GM18508 (cell line): ENCODE measurements at regions not wholly inside any gene's neighbourhood (a gene's known extent, or its start where the extent isn't known, plus 50 kb on each side); places are given as distances from the start of the nearest gene placed in this dataset.
"Not testable (repeated sequence)": the region's sequence is repeated elsewhere in the genome, so short reads cannot be mapped to it uniquely, and the experiment has no call there.

Experiments
- ATAC-seq: cut with Tn5 transposase; IDR thresholded peaks from one replicate; pipeline ENCODE4 v1.9.1; 2021; ENCODE audit warnings: moderate number of reproducible peaks; ENCODE audit not compliant: insufficient read depth, unreplicated experiment

DNA sequence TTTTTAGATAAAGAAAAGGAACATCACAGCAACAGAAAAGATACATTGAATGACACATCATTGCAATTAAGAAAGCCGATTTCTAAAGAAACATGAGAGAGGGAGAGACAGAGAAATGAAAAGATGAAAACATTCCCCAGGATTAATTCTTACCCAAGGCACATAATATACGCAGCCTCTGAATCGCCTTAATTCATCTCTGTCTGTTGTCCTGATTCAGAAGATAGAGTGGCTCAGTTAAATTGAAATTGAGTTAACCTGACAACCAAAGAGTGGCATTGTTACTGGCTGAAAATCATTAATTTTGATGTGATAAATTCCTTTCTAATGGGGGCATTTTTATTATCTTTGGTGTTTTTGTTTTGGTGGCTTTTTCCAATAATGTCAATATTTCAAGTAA lies 701.9 kb downstream of the EDEM1 start:
- ATAC-seq, result no peak

DNA sequence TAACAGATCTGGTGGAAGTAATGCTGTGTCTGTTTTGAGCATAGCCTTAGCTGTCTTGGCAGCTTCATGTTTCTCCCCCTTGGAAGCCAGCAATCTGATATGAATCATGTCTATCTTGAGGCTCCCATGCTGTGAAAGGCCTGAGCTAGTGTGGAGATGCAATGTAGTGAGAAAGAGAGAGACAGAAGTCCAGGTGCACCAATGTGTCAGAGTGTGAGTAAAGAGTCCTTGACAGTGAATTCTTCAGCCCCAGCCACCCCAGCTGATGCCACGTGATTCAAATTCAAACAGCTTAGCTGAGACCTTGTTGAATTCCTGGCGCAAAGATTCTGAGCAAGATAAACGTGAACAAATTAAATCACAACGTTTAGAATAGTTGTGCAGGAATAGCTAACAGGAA lies 704.2 kb downstream of the EDEM1 start:
- ATAC-seq, result no peak

DNA sequence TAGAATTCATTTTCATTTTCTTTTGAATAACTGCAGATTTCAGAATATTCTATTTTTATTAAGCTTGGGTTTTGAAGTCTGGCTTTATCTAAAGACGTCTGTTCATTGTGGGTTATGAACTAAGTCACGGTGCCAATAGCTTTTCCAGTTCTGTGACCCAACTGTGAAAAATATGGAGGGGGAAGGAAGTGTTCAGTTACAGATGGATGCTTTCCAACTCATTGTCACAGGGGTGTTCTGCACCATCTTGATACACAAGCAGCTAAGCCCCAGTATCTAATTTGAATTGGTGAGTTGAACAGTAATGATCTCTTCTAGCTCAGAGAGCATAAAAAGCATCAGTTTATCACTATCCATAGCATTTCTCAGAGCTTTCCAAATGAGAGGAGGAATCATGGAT lies 710.6 kb downstream of the EDEM1 start:
- ATAC-seq, result no peak

DNA sequence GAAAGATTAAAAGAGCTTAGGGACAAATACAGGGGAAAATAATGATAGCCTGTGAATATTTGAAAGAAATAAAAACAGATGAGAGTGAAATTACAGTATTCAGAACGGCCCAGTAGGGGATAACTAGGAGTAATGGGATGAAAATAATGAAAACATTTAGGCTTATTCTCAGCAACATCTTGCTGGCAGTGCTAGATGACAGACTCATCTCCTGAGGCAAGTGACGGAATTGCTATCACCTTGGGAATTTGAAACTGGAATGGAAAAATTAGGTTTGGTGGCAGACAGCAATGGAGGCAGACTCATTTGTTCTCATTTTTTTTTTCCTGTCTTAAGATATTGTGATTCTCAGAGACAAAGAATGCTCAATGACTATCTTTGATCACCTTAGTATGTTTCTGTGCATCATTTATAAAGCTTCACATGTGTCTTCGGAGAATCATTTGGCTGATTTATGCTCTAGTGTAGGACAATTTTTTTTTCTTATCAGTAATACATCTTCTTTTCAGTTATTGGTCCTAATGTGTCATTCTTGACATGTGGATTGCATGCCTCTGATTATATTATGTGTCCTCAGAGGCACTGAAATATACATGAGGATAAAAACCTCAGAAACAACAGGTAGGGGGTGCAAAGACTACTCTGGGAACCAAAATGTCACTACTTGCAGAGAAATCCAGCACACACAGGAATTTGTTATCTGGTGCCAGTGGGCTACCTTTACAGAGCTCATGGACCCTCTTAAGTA lies 711.7 kb downstream of the EDEM1 start:
- no peak for ATAC-seq

DNA sequence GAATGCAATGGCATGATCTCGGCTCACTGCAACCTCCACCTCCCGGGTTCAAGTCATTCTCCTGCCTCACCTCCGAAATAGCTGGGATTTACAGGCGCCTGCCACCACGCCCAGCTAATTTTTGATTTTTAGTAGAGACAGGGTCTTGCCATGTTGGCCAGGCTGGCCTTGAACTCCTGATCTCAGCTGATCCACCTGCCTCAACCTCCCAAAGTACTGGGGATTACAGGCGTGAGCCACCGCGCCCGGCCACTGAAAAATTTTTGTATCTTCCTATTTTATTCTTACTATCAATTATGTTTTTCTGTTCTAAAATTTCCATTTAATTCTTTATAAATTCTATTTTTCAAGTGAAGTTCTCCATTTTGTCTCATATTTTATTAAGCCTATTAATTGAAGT lies 730.4 kb downstream of the EDEM1 start:
- ATAC-seq, result no peak

DNA sequence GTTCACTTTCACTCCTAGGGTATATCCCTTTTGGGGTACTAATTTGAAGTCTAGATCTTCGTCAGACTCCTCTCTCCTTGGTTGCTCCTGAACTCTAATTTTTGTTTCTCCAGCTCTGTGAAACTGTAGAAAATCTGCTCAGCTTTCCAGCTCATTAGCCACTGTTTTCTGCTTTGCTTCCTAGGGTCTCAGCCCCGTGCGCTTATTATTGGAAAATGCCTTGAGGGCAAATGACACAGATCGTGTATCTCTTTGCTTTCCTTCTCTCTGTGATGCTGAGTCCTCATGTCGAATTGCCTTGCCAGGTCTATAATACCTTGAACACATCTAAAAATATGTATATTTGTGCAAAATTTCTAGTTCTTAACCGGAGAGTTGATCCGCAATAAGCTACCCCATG lies 731.1 kb downstream of the EDEM1 start:
- ATAC-seq, result no peak

DNA sequence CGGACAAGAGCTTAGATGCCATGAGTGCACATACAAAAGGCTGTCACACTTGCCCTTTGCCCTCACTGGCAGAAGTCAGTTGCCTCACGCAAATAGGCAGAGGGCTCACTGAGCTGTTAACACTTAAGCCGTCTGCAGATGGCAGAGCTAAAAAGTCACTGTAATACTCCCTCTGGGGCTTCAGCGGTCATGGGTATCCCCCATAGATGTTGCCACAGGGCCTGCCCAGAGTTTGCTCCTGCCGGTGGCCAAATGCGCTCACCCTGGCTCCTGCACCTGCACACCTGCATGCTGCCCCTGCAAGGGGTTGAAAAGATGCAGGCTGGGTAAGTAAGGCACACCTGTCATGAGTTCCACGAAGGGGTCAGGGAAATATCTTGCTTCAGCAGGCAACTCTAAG lies 741.5 kb downstream of the EDEM1 start:
- ATAC-seq, result no peak

DNA sequence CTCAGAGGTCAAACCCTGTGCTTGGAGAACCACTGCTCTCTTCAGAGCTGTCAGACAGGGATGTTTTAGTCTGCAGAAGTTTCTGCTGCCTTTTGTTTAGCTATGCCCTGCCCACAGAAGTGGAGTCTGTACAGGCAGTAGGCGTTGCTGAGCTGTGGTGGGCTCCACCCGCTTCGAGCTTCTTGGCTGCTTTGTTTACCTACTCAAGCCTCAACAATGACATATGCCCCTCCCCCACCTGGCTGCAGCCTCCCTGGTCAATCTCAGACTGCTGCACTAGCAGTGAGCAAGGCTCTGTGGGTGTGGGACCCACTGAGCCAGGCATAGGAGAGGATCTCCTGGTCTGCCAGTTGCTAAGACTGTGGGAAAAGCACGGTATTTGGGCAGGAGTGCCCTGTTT lies 756.6 kb downstream of the EDEM1 start:
- not testable (repeated sequence) for ATAC-seq

DNA sequence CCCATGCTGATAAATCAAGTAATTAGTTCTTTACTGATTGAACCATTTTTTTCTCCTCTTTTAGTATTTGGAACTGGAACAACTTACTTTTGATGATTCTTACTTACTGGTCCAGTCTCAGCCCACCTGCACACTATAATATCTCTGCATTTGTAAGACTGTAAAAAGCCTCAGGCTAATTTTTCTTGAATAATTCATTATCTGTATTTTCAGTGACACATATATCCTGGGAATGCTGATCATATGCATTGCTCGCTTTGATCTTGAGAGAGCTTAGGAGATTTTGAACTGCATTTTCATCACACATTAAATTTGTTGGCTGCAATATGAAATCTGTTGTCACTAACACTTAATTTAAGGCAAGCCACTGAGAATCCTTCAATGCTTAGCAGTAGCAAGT lies 760.6 kb downstream of the EDEM1 start:
- no peak for ATAC-seq

DNA sequence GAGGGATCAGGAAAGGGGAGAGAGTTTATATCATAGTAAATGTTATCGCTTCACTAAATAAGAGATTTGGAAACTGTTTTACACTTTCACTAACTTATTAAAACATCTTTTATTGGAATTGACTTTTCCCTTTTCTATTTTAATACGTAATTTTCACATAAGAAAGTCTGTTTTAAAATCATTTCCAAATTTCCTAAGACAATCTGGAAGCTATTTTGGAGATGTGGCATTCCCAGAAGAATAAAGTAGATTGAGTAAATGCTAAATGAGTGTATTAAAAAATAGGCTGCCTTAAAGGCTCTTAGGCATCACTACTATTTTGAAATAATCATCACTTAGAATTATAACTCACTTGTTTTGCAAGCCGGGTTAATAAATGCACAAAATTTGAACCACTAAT lies 763.5 kb downstream of the EDEM1 start:
- ATAC-seq, result no peak

DNA sequence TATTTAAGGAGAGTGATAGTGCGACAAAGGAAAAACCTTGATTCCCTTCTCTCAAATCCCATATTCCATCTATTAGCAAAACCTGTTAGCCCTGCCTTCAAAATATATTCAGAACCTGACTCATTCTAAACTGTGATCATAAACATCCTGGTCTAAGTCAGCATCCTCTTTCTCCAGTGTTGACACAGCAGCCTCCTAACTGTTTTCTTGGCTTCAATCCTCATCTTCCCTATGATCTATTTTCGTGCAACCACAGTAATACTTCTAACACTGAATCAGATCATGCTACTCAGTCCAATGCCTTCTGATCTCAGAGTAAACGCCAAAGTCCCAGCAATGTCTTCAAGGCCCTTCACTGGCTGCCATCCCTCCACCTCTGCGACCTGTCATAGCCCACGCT lies 785.1 kb downstream of the EDEM1 start:
- no peak for ATAC-seq

DNA sequence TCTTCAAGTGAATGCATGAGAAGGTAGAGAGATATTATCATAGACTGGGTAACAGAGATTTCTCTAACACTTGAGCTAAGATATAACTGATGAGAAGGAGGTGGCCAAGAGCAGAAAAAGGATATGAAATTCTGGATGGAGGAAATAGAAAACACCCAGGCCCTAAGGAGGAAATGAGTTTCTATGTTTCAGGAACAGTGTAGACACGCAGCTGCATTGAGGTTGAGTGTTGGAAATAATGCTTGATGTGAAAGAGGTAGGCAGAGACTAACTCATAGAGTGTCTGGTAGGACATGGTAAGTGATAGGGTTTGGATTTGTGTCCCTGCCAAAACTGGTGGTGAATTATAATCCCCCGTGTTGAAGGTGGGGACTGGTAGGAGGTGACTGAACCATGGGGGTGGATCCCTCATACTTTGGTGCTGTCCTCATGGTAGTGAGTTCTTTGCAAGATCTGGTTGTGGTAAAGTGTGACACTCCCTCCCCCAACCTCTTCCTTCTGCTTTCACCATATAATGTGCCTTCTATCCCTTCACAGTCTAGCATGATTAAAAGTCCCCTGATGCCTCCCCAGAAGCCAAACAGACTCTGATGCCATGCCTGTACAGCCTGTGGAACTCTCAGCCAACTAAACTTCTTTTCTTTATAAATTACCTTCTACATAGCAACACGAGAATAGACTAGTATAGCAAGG lies 787.3 kb downstream of the EDEM1 start:
- ATAC-seq, result no peak

DNA sequence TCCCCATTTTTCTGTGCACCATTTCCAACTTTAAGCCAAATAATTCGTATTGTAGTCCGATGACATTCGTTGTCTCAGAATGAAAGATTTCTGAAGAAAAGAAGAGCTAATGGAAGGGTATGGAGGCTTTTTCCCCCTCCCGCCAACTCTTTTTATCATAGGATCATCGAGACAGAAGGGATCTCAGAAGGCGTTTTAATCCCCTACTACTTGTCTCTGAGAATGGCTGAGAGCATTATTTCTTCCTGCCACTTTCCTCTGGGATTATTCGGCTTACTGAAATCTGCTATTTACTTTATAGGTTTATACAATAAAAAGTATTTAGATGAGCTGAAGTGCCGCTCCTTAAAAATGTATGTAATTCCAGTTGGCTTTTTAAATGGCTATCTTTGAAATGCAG lies 789.8 kb downstream of the EDEM1 start:
- ATAC-seq, result no peak

DNA sequence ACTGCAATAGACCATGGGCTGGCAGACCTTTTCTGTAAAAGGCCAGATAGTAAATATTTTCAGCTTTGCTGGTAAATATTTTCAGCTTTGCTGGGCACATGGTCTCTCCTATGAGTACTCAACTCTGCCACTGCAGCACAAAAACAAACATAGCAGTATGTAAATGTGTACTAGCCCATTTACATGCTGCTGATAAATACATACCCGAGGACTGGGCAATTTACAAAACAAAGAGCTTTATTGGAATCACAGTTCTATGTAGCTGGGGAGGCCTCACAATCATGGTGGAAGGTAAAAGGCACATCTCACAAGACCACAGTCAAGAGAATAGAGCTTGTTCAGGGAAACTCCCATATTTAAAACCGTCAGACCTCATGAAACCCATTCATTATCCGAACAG lies 793.0 kb downstream of the EDEM1 start:
- no peak for ATAC-seq

DNA sequence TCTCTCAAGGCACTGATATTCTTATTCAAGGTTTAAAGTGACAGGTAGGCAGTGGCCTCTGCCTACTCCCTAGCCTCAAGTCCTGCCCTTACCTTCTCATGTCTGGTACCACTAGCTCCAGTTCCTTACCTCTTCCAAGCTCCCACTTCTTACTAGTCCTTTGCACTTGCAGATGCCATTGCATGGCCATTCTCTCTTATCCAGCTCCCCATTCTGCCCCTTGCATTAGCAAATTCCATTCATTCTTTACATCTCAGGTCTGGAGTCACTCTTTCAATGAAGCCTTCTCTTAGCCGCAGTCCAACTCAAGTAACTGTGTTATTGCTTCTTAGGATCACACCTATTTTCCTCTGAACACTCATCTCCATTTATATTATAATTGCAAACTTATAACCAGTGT lies 807.1 kb downstream of the EDEM1 start:
- no peak for ATAC-seq

DNA sequence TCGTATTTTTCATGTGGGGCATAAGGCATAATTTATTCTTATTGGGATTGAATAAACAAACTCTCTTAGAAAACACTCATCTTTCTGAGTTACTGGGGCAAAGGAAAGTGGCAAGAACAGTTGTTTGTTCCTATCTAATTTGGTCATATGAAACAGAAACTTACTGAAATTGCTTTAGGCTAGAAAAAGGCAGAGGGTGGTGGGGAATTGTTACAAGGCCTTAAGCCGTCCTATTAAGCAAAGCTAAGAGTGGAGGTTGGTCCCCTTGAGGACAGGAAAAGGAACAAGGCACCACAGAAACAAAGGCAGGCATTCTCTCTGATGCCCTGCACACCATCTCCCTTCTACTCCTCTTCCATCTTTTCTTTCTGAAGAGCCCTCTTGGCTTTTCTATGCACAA lies 830.9 kb downstream of the EDEM1 start:
- no peak for ATAC-seq

DNA sequence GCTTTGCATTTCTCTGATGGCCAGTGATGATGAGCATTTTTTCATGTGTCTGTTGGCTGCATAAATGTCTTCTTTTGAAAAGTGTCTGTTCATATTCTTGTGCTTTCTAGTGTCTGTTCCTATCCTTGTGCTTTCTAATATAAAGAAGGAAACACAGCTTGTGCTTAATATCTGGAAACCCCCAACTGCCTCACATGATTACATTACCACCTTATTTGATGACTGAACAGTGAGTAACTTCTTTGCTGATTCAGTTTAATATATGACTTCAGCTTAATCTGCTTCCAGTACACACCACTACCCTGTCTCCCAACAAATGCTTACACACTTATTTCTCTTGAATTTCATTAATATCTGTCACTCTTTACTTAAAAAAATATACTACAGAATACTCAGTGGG lies 835.1 kb downstream of the EDEM1 start:
- ATAC-seq, result no peak

DNA sequence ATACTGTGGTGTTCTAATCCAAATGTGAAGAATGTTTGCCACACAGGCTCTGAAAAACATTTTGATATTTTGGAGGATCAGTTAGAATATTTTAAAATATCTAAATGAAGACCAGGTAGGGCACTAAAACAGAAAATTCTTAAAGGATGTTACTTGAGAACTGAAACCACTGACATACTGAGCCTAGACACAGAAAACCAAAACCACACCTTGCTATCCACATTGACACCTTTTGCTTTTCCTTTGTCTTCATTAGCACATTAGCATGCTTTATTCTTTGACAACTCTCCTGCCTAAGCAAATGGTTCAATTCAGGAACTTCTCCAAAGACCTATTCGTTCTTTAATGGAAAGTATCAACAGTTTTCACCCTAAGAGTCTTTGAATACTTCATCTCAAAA lies 835.9 kb upstream of the GRM7 start:
- ATAC-seq, result no peak

DNA sequence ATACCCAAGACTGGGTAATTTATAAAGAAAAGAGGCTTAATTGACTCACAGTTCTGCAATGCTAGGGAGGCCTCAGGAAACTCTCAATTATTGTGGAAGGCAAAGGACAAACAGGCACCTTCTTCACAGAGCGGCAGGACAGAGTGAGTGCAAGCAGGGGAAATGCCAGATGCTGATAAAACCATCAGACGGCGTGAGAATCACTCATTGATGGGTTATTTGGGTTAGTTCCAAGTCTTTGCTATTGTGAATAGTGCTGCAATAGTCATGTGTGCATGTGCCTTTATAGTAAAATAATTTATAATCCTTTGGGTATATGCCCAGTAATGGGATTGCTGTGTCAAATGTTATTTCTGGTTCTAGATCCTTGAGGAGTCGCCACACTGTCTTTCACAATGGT lies 830.3 kb upstream of the GRM7 start:
- ATAC-seq, result not testable (repeated sequence)

DNA sequence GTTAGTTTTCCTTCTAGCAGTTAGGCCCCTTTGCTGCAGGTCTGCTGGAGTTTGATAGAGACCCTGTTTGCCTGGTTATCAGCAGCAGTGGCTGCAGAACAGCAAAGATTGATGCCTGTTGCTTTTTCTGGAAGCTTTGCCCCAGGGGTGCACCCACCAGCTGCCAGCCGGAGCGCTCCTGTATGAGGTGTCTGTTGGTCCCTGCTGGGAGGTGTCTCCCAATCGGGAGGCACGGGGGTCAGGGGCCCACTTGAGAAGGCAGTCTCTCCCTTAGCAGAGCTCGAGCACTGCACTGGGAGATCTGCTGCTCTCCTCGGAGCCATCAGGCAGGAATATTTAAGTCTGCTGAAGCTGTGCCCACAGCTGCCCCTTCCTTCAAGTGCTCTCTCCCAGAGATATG lies 825.3 kb upstream of the GRM7 start:
- no peak for ATAC-seq

DNA sequence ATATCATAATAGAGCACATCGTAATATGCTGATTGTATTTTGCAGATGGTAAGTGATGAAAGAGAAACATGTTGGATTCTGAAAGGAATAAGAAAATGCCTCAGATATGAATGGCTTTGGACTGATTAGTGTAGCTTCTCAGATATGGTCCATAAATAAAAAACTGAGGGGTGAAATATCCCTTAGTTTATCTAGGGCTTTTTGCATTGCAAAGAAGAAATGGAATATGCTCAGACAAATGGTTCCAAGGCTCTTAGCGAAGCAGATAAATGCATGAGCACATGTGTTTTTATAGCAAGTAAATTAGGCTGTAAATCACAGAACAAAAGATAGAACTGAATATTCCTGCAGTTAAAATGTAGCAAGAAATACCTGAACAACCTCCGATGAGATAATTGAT lies 820.9 kb upstream of the GRM7 start:
- ATAC-seq, result no peak

DNA sequence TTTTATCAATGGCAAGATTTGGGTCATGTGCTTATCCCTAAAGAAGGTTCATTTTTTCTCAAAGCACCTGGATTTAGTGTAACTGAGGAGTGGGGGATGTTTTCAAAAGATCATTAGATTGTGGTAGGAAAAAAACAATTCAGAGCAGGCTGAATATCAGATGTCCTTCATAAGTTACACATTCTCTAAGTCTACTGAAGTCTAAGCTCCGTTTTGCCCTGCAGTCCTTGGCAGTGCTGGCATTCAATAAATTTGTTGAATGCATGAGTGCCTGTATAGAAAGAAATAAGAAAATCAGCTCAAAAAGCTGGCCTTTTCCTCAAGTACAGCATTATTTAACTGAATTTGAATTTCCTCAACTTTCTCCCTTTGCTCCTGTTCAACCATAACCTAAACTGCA lies 819.0 kb upstream of the GRM7 start:
- ATAC-seq, result no peak
